GM18907 (cell line): ENCODE measurements at regions not wholly inside any gene's neighbourhood (a gene's known extent, or its start where the extent isn't known, plus 50 kb on each side); places are given as distances from the start of the nearest gene placed in this dataset.
"Not testable (repeated sequence)": the region's sequence is repeated elsewhere in the genome, so short reads cannot be mapped to it uniquely, and the experiment has no call there.

Experiments
- ATAC-seq: cut with Tn5 transposase; IDR thresholded peaks from one replicate; pipeline ENCODE4 v1.9.1; 2021; ENCODE audit warnings: mild to moderate bottlenecking, moderate library complexity; ENCODE audit not compliant: unreplicated experiment

DNA sequence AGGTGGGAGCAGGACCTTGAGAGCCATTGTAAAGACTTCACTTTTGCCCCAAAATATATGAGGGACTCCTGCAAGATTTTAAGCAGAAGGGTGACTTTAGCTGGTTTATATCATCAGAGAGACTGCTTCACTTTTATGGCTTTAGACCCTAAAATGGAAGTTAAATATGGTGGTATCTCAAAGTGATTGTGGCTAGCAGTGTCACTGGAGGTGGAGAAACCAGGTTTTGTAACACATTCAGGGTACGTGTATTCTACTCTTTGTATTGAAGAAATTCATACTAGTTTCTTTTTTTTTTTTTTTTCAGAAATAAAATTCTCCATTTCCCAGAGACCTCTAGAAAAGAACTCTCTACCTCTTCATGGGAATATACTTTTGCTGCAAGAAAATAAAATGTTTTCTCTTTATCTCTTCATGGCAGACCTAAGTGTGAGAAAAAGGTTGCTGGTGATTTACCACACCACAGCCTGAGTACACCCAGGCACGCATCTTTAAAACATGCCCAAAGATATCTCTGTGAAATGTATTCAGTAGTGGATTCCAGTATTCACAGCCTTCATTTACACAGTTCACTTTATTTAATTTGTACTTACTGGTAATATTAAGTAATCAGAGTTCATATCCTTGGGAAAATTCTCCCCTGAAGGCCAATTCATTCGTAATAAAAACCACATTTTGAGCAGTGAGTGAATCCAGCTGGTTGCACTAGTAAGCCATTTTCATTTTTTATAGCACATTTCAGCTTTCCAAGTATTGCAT is 74.3 kb upstream of the GUCY1A1 start:
- no peak for ATAC-seq

DNA sequence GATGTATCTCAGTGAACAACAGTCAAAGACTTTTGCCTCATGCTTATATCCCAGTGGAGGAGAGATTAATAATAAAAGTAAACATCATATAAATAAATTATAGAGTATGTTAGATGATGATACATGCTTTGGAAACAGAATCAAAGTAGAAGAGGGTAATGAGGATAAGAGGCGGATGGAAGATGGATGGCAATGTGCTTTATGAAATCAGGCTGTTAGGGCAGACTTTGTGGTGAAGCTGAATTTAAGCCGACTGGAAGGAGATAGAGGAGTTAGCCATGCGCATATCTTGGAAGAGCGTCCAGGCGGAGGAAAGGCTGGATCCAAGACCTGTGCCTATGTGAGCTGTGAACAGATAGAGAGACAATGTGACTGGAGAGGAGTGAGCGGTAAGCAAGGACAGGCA is 74.9 kb upstream of the GUCY1A1 start:
- ATAC-seq: no peak

- no peak for ATAC-seq
These were observed 75.7 kb upstream of the GUCY1A1 start for GRCh38 chr4:155590796-155591585.

GRCh38 chr4:155588437-155588836 is 78.2 kb upstream of the GUCY1A1 start:
- ATAC-seq: no peak

DNA sequence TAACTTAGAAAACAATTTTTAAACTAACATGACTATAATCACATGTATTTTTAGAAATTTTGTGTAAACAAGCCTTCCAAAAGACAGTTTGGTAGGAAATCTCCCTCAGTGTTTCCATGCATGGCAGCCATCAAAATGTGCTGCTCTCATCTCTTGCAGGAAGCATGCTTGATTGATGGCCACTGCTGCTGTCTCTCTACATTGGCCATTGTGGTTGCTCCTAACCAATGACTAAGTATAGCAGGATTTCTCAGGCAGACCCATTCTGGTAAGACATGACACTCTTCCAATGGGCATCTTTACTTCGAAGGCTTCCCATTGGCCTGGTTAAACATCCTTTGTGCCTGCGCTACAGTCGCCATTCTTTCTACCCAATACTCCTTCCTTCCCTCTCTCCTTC is 78.9 kb upstream of the GUCY1A1 start:
- ATAC-seq: no peak

- no peak for ATAC-seq
These were observed 83.6 kb upstream of the GUCY1A1 start for GRCh38 chr4:155582971-155583437.

- no peak for ATAC-seq
These were observed 84.6 kb upstream of the GUCY1A1 start for GRCh38 chr4:155582041-155582440.

GRCh38 chr4:155578726-155579370 is 87.8 kb upstream of the GUCY1A1 start:
- ATAC-seq: no peak

DNA sequence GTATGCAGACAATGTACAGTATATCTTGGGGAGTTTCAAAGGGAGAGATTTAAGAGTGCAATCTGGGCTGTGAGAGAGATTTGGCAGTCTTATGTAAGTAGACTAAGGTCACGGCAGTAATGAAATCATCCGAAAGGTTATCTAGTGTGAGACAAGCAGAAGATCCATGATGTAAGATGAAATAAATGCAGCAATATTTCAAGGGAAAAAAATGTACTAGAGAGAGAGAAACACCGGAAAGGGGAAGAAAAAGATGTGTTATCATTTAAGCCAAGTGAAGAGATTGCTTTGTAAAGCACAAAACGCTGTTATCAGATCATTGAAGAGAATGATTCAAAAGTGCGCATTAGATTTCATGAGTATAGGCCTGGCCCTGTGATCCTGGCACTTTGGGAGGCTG is 88.4 kb upstream of the GUCY1A1 start:
- no peak for ATAC-seq

DNA sequence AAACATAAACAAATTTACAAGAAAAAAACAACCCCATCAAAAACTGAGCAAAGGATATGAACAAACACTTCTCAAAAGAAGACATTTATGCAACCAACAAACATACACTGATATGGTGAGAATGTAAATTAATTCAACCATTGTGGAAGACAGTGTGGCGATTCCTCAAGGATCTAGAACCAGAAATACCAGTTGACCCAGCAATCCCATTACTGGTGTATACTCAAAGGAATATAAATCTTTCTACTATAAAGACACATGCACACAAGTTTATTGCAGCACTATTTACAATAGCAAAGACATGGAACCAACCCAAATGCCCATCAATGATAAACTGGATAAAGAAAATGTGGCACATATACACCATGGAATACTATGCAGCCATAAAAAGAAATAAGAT is 92.3 kb upstream of the GUCY1A1 start:
- ATAC-seq: not testable (repeated sequence)

- no peak for ATAC-seq
These were observed 93.5 kb upstream of the GUCY1A1 start for GRCh38 chr4:155573126-155573525.

DNA sequence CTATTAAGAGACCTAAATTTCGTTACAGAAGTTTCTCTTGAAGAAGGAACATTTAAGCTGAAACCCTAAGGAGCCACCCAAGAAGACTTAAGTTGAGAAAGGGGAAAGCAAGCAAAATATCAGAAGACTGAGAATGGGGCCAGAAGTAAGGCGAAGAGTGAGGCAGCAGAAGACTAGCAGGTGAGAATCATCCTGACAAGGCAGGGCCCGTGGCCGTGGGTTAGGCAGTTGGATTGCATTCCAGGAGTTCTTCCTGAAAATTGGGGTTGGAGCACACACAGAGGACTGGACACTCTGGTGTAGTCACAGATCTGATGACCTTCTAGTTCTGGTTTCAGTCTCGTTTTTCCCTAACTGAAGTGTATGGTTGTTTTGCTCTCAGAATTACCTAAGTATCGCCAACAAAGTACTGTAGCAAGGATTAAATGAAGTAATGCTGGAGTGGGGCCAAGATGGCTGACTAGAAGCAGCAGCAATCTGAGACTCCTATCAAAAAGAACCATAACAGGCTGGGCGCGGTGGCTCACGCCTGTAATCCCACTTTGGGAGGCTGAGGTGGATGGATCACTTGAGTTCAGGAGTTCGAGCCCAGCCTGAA is 94.4 kb upstream of the GUCY1A1 start:
- ATAC-seq: no peak

- no peak for ATAC-seq
These were observed 95.3 kb upstream of the GUCY1A1 start for GRCh38 chr4:155571184-155571944.

DNA sequence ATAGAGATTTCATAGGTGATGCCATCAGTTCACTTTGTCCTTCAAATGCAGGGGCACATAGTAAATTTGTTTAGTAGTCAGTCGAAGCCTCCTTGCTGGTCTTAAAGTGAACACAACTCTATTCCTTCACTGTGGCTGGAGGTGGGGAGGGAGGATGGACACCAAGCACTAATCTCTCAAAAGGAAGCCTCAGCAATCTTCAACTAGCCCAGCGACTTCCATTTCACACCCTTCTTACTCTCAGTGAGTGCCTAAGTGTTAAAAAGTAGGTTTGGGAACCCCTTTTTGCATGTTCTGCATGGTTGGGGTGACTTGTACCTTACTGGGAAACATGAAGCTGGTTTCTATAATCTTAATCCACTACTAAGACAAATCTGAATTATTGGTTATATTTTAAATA is 96.0 kb upstream of the GUCY1A1 start:
- no peak for ATAC-seq

GRCh38 chr4:155569960-155570515 is 96.6 kb upstream of the GUCY1A1 start:
- ATAC-seq: no peak

DNA sequence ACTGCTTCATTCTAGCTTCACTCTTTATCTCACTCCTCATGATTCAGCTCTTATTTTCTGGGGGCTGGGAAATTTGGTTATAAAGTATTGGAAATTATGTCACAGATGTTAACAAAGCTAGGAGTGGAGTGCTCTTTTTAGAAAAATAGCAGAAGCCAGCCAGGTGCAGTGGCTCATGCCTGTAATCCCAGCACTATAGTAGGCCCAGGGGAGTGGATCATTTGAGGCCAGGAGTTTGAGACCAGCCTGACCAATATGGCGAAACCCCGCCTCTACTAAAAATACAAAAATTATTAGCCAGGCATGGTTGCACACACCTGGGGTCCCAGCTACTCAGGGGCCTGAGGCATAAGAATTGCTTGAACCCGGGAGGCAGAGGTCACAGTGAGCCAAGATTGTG is 97.2 kb upstream of the GUCY1A1 start:
- no peak for ATAC-seq

DNA sequence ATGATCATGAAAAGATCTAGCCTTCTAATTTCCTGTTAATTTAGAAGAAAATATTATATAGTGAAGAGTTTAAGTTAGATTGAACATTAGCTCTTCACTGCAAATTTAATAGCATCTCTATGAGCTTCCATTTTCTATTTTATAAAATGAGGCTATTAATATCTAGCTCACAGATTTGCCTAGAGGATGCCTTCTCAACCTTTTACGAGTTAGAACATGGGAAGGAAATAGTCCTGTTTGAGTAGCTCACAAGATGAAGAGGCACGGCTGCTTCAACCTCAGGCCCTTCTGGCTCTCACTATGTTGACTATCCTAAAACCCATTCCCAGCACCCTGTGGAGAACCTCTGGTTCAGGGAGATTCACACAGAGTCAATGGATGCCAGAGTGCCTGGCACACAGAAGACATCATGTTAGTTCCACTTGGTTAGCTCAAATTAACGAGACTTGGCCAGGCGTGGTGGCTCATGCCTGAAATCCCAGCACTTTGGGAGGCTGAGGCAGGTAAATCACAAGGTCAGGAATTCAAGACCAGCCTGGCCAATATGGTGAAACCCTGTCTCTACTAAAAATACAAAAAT is 97.9 kb upstream of the GUCY1A1 start:
- ATAC-seq: no peak

- ATAC-seq: no peak
These were observed 100.3 kb upstream of the GUCY1A1 start for GRCh38 chr4:155566354-155566753.

DNA sequence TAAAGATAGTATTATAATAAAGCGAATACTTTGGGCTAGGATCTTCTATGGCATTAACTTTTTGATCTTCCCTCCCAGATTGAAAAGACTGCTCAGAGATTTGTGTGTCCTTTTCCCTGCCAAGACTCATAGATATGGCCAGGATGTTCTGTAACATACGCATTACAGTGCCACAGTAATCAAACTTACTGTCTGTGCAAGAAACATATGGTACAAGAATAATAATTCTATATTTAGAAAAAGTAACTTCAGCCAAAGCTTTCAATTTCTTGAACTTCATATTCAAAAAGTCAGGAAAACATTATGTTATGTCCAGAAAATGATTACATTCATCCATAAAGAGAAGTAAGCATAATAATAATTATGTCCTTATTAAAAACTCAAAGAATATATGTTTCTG is 100.9 kb upstream of the GUCY1A1 start:
- ATAC-seq: no peak

GRCh38 chr4:155565330-155565729 is 101.3 kb upstream of the GUCY1A1 start:
- ATAC-seq: no peak
